Keratinocyte (primary cell): ENCODE measurements at regions not wholly inside any gene's neighbourhood (a gene's known extent, or its start where the extent isn't known, plus 50 kb on each side); places are given as distances from the start of the nearest gene placed in this dataset.
"Not testable (repeated sequence)": the region's sequence is repeated elsewhere in the genome, so short reads cannot be mapped to it uniquely, and the experiment has no call there.

ENCODE experiments used
- DNase-seq: peaks from one replicate; pipeline ENCODE4 v3.0.0-alpha.2; 2011; ENCODE audit warnings: low read depth, missing footprints, low spot score
- FAIRE-seq: peaks from 2 replicates; lab custom pipeline; 2011; peaks lifted over from hg19 to GRCh38; lab: Jason Lieb, UNC
- H2AFZ ChIP-seq: 2 replicates; pipeline ENCODE4 v1.6.0; 2012; ENCODE audit warnings: low read length, control low read depth, inconsistent platforms; ENCODE audit not compliant: control insufficient read depth
- H3K27ac ChIP-seq: 2 replicates; pipeline ENCODE4 v1.5.1; 2011; ENCODE audit warnings: low read length; ENCODE audit not compliant: control insufficient read depth, insufficient read depth
- H3K27me3 ChIP-seq: 3 replicates; pipeline ENCODE4 v1.6.0; 2011; ENCODE audit warnings: low read length; ENCODE audit not compliant: control insufficient read depth, insufficient read depth; ENCODE audit errors: extremely low read depth
- H3K36me3 ChIP-seq, 2 experiments: 2 replicates in 1 of 2; 3 replicates in 1 of 2; pipeline ENCODE4 v1.5.1; 2011; ENCODE audit warnings: low read length in 2 of 2, mild to moderate bottlenecking in 1 of 2; ENCODE audit not compliant: control insufficient read depth in 2 of 2, insufficient read depth in 2 of 2; ENCODE audit errors: extremely low read depth in 1 of 2
- H3K4me1 ChIP-seq: 3 replicates; pipeline ENCODE4 v1.5.1; 2011; ENCODE audit warnings: low read length; ENCODE audit not compliant: control insufficient read depth, insufficient read depth; ENCODE audit errors: extremely low read depth
- H3K4me2 ChIP-seq: 3 replicates; pipeline ENCODE4 v1.6.0; 2011; ENCODE audit warnings: low read depth, low read length; ENCODE audit not compliant: control insufficient read depth, insufficient read depth; ENCODE audit errors: extremely low read depth
- H3K4me3 ChIP-seq, 3 experiments: fragments of 200-600 bp in 1 of 3; sonication (generic) in 1 of 3; 2 replicates in 2 of 3; 3 replicates in 1 of 3; pipeline ENCODE4 v1.5.1; 2011 to 2016; ENCODE audit warnings: low read length in 3 of 3, mild to moderate bottlenecking in 3 of 3, control low read depth in 2 of 3, inconsistent platforms in 1 of 3, low read depth in 1 of 3, mixed read lengths in 1 of 3, mixed run types in 1 of 3, moderate library complexity in 1 of 3; ENCODE audit not compliant: control insufficient read depth in 2 of 3, insufficient read depth in 2 of 3; ENCODE audit errors: extremely low read depth in 1 of 3
- H3K79me2 ChIP-seq: 2 replicates; pipeline ENCODE4 v1.6.0; 2012; ENCODE audit warnings: low read length; ENCODE audit not compliant: control insufficient read depth, insufficient read depth
- H3K9ac ChIP-seq: 3 replicates; pipeline ENCODE4 v1.6.0; 2011; ENCODE audit warnings: low read length; ENCODE audit not compliant: control insufficient read depth, insufficient read depth; ENCODE audit errors: extremely low read depth
- H3K9me1 ChIP-seq: 3 replicates; pipeline ENCODE4 v1.6.0; 2011; ENCODE audit warnings: low read length; ENCODE audit not compliant: control insufficient read depth, insufficient read depth; ENCODE audit errors: extremely low read depth
- H3K9me3 ChIP-seq: 2 replicates; pipeline ENCODE4 v1.5.1; 2012; ENCODE audit warnings: low read depth, low read length; ENCODE audit not compliant: control insufficient read depth
- H4K20me1 ChIP-seq: 3 replicates; pipeline ENCODE4 v1.6.0; 2011; ENCODE audit warnings: low read length; ENCODE audit not compliant: control insufficient read depth, insufficient read depth; ENCODE audit errors: extremely low read depth
- EZH2 ChIP-seq: IDR thresholded peaks from one replicate; pipeline ENCODE4 v1.6.1; 2012; ENCODE audit warnings: inconsistent platforms, mild to moderate bottlenecking, low read length, moderate library complexity
- dilution Hi-C: fragments of 300-500 bp; cut with MboI; formaldehyde crosslinking; loops from one replicate; pipeline ENCODE4 v1.7.0; 2020; ENCODE audit warnings: low sequenced_read_pairs; ENCODE audit not compliant: extremely low pct_ligation_motif_present
- TF ChIP-seq, protein P1 (sequence below), 3 experiments: IDR thresholded peaks in 1 of 3; conservative IDR thresholded peaks in 1 of 3; optimal IDR thresholded peaks in 1 of 3; 2 replicates in 2 of 3; 3 replicates in 1 of 3; pipeline versions ENCODE3 to v1.5.1; 2011; ENCODE audit warnings: low read length in 3 of 3, mild to moderate bottlenecking in 3 of 3, moderate library complexity in 2 of 3, control low read depth in 1 of 3, inconsistent platforms in 1 of 3; ENCODE audit not compliant: insufficient read depth in 2 of 3; ENCODE audit errors: extremely low read depth in 1 of 3

DNA sequence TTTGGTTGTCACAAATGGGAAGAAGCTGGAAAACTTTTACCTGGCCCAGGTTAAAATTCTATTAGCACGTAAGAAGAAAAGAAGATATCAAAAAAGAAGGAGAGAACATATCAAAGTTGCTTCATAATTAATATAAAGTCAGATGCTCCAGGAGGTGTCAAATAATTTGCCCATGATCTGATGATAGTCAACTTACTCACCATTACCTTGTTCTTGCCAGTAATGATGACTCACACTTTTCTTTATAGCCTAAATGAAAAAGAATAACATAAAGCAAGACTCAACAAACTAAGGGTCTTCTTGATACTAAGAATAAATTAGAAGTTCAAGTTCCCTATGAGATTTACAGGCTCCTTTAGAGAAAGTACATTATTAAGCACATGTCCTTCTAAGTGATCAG lies 580.4 kb downstream of the TTLL7 start:
- Histone ChIP-seq H3K27me3 (no peaks in the 10 kb centered on the region), H2AFZ (no peak overlapping the region), H3K9ac (no peak overlapping the region), H3K9me1 (no peaks in the 10 kb centered on the region), H3K36me3 (no peaks in the 10 kb centered on the region), H3K79me2 (no peaks in the 10 kb centered on the region), H3K9me3 (no peaks in the 10 kb centered on the region), H4K20me1 (no peaks in the 10 kb centered on the region), H3K27ac (no peak overlapping the region), H3K4me1 (no peaks in the 10 kb centered on the region), H3K4me2 (no peak overlapping the region), H3K4me3 (no peak overlapping the region)
- dilution Hi-C loops: no loop called here
- DNase-seq (no peak), FAIRE-seq (no peak)
- no peak for TF ChIP-seq EZH2
- TF ChIP-seq, protein P1, sequence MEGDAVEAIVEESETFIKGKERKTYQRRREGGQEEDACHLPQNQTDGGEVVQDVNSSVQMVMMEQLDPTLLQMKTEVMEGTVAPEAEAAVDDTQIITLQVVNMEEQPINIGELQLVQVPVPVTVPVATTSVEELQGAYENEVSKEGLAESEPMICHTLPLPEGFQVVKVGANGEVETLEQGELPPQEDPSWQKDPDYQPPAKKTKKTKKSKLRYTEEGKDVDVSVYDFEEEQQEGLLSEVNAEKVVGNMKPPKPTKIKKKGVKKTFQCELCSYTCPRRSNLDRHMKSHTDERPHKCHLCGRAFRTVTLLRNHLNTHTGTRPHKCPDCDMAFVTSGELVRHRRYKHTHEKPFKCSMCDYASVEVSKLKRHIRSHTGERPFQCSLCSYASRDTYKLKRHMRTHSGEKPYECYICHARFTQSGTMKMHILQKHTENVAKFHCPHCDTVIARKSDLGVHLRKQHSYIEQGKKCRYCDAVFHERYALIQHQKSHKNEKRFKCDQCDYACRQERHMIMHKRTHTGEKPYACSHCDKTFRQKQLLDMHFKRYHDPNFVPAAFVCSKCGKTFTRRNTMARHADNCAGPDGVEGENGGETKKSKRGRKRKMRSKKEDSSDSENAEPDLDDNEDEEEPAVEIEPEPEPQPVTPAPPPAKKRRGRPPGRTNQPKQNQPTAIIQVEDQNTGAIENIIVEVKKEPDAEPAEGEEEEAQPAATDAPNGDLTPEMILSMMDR (optimal IDR thresholded peaks at IDR 0.05 in 1 of 3, IDR thresholded peaks at IDR 0.05 in 1 of 3, conservative IDR thresholded peaks at IDR 0.05 in 1 of 3; ENCODE audit: extremely low read depth in 1 of 3, insufficient read depth in 2 of 3, low read length in 3 of 3): no peak

DNA sequence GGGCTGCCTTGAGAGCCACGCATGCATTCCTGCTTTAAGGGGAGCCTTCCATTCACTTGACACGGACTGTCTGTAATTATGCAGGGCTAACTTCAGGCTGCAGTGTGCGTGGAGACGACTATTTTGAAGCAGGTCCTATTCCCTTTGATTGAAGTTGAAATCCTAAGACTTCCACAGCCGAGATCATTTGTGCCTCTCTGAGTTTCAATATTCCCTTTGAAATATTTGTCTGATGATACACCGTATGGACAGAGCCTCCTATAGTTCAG lies 585.2 kb downstream of the TTLL7 start:
- FAIRE-seq: peak; percentile 48
- H3K9ac ChIP-seq, H3K4me3 ChIP-seq, H3K79me2 ChIP-seq, dilution Hi-C loops, H3K4me2 ChIP-seq, DNase-seq, H4K20me1 ChIP-seq, H3K9me1 ChIP-seq, H3K9me3 ChIP-seq, H3K27ac ChIP-seq, H3K36me3 ChIP-seq, H2AFZ ChIP-seq, H3K27me3 ChIP-seq, H3K4me1 ChIP-seq: not testable (repeated sequence)

DNA sequence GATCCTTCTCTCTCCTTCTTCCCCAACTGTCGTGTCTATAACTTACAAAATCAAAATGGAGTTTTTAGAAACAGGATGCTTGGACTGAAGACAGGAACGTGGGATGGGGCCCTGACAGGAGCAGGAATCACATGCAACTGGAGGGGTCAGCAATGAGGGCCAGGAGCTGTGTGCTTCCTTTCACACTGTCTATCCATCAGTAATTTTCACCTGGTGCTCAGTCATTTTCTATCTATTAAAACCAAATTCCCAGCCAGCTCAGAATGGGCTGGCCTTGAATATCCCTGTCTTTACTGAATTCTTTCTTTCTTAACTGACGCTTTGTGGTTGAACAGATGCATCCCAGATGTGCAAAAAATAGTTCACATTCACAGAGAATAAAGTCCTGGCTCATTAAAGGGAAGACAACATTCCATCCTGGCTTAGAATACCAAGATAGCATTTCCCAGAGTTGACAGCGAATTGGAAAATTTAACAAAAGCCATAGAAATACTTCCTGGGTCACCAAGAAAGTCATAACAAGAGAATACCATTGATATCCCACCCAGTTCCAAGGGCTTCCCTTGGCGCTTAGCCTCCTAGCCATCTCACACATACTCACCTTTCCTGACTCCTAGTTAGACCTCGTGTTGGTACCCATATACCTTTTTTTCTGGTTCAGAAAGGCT lies 588.1 kb downstream of the TTLL7 start:
- H3K4me1 ChIP-seq, H3K9ac ChIP-seq, H3K36me3 ChIP-seq, FAIRE-seq, H4K20me1 ChIP-seq, H2AFZ ChIP-seq, H3K9me3 ChIP-seq, dilution Hi-C loops, H3K9me1 ChIP-seq, H3K4me2 ChIP-seq, H3K79me2 ChIP-seq, H3K4me3 ChIP-seq, DNase-seq, H3K27me3 ChIP-seq, H3K27ac ChIP-seq: not testable (repeated sequence)

DNA sequence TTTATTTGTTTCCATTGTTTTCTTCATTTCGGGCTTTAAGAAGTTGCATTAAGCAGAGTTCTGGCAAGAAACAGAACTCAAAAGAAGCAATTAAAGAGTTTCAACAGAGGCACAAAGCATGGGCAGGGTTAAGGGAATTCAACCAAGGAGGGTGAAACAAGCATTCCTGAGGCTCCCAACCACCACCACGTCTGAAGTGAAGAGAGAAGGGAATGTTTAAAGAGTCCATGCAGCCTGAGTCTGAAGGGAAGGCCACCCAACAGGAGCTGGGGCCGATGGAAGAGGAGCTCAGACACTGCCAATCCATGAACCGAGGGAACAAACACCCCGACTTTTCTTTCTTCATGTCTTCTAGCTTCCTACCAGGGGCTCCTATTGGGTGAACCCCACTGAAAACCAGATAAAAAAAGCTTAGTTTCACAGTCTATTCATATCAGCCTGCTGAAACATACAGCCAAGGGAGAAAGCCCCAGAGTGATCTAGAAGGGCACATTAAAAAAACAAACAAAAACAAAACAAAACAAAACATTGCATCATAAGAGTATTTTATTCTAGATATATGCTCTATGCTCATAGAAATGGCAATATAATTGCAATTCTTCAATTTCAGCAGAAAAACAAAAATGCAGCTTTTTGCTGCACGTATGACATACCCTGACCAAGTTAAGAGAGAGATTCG lies 592.1 kb downstream of the TTLL7 start:
- H2AFZ ChIP-seq, FAIRE-seq, H3K27ac ChIP-seq, H3K4me2 ChIP-seq, H3K79me2 ChIP-seq, H3K9me3 ChIP-seq, H3K9ac ChIP-seq, DNase-seq, H3K4me3 ChIP-seq, H3K9me1 ChIP-seq, H3K27me3 ChIP-seq, H3K36me3 ChIP-seq, dilution Hi-C loops, H3K4me1 ChIP-seq, H4K20me1 ChIP-seq: not testable (repeated sequence)
